ENCODE measurements at regions not wholly inside any gene's neighbourhood (a gene's known extent, or its start where the extent isn't known, plus 50 kb on each side); places are given as distances from the start of the nearest gene placed in this dataset.
"Not testable (repeated sequence)": the region's sequence is repeated elsewhere in the genome, so short reads cannot be mapped to it uniquely, and the experiment has no call there.

- not testable (repeated sequence) for TF ChIP-seq CTCF, POLR2A (IDR thresholded peaks at IDR 0.05)
Observed at GRCh38 chr13:89406096-89406495, 1734.9 kb downstream of the SLITRK5 start.
